ENCODE measurements at regions not wholly inside any gene's neighbourhood (a gene's known extent, or its start where the extent isn't known, plus 50 kb on each side); places are given as distances from the start of the nearest gene placed in this dataset.

DNA sequence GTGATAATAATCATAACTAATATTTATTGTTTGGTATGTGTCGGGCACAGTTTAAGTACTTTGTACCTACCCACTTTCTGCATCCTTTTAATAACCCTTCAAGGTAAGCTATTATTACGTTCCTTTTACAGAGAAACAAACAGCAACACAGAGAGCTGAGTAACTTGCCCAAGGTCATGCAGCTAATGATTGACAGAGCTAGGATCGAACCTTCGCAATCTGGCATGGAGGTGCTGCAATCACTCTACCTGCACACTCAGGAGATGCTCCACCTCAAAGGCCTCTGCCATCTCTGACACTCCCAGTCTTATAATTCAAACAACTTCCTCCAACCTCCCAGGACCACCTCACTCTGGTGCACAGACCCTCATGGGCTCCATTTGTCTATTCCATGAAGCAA, 137.2 kb downstream of the DMRTA2 start:
- no peak for TF ChIP-seq MXI1 (conservative IDR thresholded peaks at IDR 0.05; ENCODE audit: poor library complexity, severe bottlenecking)
- TF ChIP-seq EP300 (conservative IDR thresholded peaks at IDR 0.05; ENCODE audit: poor library complexity, severe bottlenecking), result no peak
- TF ChIP-seq SMC3 (conservative IDR thresholded peaks at IDR 0.05; ENCODE audit: poor library complexity), result no peak
- no peak for TF ChIP-seq TAF1 (IDR thresholded peaks at IDR 0.05; ENCODE audit: low read depth)
- TF ChIP-seq EZH2 (IDR thresholded peaks at IDR 0.05; ENCODE audit: borderline replicate concordance, insufficient read depth, low read length, poor library complexity, severe bottlenecking), result no peak
- TF ChIP-seq, protein P1, sequence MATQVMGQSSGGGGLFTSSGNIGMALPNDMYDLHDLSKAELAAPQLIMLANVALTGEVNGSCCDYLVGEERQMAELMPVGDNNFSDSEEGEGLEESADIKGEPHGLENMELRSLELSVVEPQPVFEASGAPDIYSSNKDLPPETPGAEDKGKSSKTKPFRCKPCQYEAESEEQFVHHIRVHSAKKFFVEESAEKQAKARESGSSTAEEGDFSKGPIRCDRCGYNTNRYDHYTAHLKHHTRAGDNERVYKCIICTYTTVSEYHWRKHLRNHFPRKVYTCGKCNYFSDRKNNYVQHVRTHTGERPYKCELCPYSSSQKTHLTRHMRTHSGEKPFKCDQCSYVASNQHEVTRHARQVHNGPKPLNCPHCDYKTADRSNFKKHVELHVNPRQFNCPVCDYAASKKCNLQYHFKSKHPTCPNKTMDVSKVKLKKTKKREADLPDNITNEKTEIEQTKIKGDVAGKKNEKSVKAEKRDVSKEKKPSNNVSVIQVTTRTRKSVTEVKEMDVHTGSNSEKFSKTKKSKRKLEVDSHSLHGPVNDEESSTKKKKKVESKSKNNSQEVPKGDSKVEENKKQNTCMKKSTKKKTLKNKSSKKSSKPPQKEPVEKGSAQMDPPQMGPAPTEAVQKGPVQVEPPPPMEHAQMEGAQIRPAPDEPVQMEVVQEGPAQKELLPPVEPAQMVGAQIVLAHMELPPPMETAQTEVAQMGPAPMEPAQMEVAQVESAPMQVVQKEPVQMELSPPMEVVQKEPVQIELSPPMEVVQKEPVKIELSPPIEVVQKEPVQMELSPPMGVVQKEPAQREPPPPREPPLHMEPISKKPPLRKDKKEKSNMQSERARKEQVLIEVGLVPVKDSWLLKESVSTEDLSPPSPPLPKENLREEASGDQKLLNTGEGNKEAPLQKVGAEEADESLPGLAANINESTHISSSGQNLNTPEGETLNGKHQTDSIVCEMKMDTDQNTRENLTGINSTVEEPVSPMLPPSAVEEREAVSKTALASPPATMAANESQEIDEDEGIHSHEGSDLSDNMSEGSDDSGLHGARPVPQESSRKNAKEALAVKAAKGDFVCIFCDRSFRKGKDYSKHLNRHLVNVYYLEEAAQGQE (IDR thresholded peaks at IDR 0.05; ENCODE audit: borderline replicate concordance), result no peak
- TF ChIP-seq RAD21 (conservative IDR thresholded peaks at IDR 0.05), result no peak
- TF ChIP-seq, protein P2, sequence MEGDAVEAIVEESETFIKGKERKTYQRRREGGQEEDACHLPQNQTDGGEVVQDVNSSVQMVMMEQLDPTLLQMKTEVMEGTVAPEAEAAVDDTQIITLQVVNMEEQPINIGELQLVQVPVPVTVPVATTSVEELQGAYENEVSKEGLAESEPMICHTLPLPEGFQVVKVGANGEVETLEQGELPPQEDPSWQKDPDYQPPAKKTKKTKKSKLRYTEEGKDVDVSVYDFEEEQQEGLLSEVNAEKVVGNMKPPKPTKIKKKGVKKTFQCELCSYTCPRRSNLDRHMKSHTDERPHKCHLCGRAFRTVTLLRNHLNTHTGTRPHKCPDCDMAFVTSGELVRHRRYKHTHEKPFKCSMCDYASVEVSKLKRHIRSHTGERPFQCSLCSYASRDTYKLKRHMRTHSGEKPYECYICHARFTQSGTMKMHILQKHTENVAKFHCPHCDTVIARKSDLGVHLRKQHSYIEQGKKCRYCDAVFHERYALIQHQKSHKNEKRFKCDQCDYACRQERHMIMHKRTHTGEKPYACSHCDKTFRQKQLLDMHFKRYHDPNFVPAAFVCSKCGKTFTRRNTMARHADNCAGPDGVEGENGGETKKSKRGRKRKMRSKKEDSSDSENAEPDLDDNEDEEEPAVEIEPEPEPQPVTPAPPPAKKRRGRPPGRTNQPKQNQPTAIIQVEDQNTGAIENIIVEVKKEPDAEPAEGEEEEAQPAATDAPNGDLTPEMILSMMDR (IDR thresholded peaks at IDR 0.05; ENCODE audit: poor library complexity, severe bottlenecking), result no peak
- TF ChIP-seq POLR2AphosphoS5 (IDR thresholded peaks at IDR 0.05), result no peak
- Histone ChIP-seq H3K4me3 (ENCODE audit: low read length) (no peak overlapping the region), H3K79me2 (replicated peaks; ENCODE audit: insufficient read depth, low read length) (no peaks in the 10 kb centered on the region), H3K27ac (ENCODE audit: low read length) (no peak overlapping the region), H3K27me3 (ENCODE audit: insufficient read depth, low read depth, low read length) (no peaks in the 10 kb centered on the region), H2AFZ (ENCODE audit: low read depth, low read length) (no peak overlapping the region), H3K9me2 (ENCODE audit: insufficient read depth, low read length) (no peaks in the 10 kb centered on the region), H3K36me3 (ENCODE audit: insufficient read depth, low read length) (no peaks in the 10 kb centered on the region), H3K9me3 (ENCODE audit: low read length) (no peaks in the 10 kb centered on the region), H3K4me2 (ENCODE audit: low read length) (no peak overlapping the region), H3F3A (ENCODE audit: insufficient read depth, low read length, poor library complexity, severe bottlenecking) (no peaks in the 10 kb centered on the region), H3K9ac (ENCODE audit: low read length) (no peak overlapping the region), H4K20me1 (ENCODE audit: insufficient read depth) (no peaks in the 10 kb centered on the region)

DNA sequence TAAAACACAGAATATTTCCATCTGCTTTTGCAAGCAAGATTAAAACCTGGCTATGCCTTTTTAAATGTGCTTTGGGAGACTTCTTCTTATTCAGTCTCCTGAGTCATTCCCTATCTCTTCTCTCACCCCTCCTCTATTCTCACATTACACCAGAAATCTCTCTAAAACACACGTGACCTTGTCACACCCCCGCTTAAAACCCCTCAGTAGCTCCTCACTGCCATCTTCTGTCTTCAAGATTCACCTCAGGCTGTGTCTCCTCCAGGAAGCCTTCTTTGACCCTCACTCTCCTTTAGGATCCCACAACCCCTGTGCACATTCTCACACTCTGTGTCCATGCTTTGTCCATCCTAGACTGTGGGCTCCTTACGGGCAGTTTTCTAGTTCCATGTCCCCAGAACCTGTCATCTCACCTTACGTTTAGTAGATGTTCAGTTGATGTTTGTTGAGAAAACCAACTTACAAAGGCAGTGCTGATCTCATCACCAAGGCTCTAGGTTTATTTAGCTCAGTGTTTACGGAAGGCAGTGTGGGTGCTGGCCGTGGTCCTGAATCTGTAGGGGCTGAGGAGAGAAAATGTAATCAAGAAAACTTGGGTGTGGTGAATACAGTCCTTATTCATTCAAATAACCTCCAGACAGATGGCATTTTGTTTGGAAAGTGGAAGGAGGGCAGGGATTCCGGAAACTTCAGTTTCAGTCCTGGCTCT, 143.5 kb downstream of the DMRTA2 start:
- TF ChIP-seq RAD21 (conservative IDR thresholded peaks at IDR 0.05) (peak; percentile 46), POLR2AphosphoS5 (IDR thresholded peaks at IDR 0.05) (no peak)
- TF ChIP-seq, protein P1 (IDR thresholded peaks at IDR 0.05; ENCODE audit: borderline replicate concordance), result peak; percentile 55
- TF ChIP-seq, protein P2 (IDR thresholded peaks at IDR 0.05; ENCODE audit: poor library complexity, severe bottlenecking), result peak; percentile 45
- peak overlapping the region; percentile 47 for H3K9ac ChIP-seq (ENCODE audit: low read length)
- H4K20me1 ChIP-seq (ENCODE audit: insufficient read depth), result no peaks in the 10 kb centered on the region
- H3K4me2 ChIP-seq (ENCODE audit: low read length), result no peak overlapping the region
- no peak overlapping the region for H3K4me3 ChIP-seq (ENCODE audit: low read length)
- no peak overlapping the region for H2AFZ ChIP-seq (ENCODE audit: low read depth, low read length)
- no peaks in the 10 kb centered on the region for H3K36me3 ChIP-seq (ENCODE audit: insufficient read depth, low read length)
- no peaks in the 10 kb centered on the region for H3K9me3 ChIP-seq (ENCODE audit: low read length)
- H3K79me2 ChIP-seq (replicated peaks; ENCODE audit: insufficient read depth, low read length), result no peaks in the 10 kb centered on the region
- peak overlapping the region; percentile 85 for H3K27ac ChIP-seq (ENCODE audit: low read length)
- H3K27me3 ChIP-seq (ENCODE audit: insufficient read depth, low read depth, low read length), result no peaks in the 10 kb centered on the region
- H3F3A ChIP-seq (ENCODE audit: insufficient read depth, low read length, poor library complexity, severe bottlenecking), result no peaks in the 10 kb centered on the region
- H3K9me2 ChIP-seq (ENCODE audit: insufficient read depth, low read length), result no peaks in the 10 kb centered on the region
